Fibroblast of the aortic adventitia (primary cell): ENCODE measurements at regions not wholly inside any gene's neighbourhood (a gene's known extent, or its start where the extent isn't known, plus 50 kb on each side); places are given as distances from the start of the nearest gene placed in this dataset.
"Not testable (repeated sequence)": the region's sequence is repeated elsewhere in the genome, so short reads cannot be mapped to it uniquely, and the experiment has no call there.

ENCODE experiments used
- DNase-seq: peaks from one replicate; pipeline ENCODE4 v3.0.0-alpha.2; 2010; ENCODE audit warnings: low read depth
- H3K4me3 ChIP-seq: 2 replicates; pipeline ENCODE4 v1.5.1; 2011; ENCODE audit warnings: low read depth, mild to moderate bottlenecking, control low read depth, low read length, moderate library complexity
- TF ChIP-seq, protein P1 (sequence below): IDR thresholded peaks from 2 replicates; pipeline ENCODE4 v1.5.1; 2011; ENCODE audit warnings: mild to moderate bottlenecking, low read length, control low read depth, inconsistent platforms; ENCODE audit not compliant: insufficient read depth

DNA sequence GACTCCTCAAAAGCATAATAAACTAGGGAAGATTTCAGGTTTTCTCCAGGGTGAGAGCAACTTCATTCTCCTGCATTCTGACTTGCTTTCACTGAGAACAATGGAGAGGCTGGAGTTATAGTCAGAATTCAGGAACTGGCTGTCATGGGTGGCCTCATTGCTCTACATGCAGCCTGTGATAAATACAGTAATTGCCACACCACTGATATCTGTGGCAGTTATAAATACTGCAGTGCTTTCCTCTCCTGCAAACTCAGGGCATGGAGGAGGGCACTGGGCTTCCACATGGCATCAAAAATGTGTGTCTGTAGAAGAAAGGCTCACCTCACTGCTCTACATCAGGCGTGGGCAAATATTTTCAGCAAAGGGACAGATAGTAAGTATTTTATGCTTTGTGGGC lies 510.2 kb downstream of the ZNF516 start:
- H3K4me3 ChIP-seq, result no peak overlapping the region
- TF ChIP-seq, protein P1, sequence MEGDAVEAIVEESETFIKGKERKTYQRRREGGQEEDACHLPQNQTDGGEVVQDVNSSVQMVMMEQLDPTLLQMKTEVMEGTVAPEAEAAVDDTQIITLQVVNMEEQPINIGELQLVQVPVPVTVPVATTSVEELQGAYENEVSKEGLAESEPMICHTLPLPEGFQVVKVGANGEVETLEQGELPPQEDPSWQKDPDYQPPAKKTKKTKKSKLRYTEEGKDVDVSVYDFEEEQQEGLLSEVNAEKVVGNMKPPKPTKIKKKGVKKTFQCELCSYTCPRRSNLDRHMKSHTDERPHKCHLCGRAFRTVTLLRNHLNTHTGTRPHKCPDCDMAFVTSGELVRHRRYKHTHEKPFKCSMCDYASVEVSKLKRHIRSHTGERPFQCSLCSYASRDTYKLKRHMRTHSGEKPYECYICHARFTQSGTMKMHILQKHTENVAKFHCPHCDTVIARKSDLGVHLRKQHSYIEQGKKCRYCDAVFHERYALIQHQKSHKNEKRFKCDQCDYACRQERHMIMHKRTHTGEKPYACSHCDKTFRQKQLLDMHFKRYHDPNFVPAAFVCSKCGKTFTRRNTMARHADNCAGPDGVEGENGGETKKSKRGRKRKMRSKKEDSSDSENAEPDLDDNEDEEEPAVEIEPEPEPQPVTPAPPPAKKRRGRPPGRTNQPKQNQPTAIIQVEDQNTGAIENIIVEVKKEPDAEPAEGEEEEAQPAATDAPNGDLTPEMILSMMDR, result no peak

DNA sequence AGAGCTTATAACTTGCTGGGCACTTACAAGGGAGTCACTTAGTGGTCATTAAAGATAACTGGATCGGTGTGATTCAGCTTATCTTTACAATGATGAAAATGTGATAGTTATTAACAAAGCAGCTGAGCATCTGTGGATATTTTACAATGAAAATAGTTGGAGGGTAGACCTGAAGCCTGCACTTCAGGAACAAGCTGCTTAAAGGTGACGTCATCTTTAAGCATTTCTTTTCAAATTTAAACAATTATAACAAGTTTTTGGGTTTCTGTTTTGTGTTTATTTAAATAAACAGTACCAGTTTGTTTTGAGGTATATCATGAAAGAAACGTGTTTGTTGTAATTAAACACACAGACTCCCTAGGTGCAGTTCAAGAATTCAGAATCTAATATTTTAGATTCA lies 513.9 kb downstream of the ZNF516 start:
- no peak overlapping the region for H3K4me3 ChIP-seq
- TF ChIP-seq, protein P1, result no peak
- no peak for DNase-seq

More for the DNA sequence above, 510.2 kb downstream of the ZNF516 start:
- no peak for DNase-seq

DNA sequence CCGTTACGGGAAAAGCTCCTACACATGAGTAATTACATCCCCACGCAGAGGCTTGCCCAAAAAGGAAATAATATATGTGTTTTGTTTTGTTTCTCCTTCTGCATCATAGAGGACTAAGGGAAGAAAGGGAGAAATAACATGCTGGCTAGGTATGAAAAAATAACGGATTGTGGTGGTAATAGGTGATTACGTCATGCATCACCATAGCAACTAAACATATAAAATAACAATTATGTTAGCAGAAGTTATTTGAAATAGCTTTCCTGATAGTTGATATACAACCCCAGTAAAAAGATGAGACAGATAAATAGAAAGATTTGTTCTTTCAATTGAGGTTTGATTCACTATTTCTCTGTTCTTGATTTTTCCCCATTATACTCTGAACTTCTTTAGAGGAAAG lies 518.0 kb downstream of the ZNF516 start:
- no peak for DNase-seq
- no peak overlapping the region for H3K4me3 ChIP-seq
- TF ChIP-seq, protein P1, result no peak

DNA sequence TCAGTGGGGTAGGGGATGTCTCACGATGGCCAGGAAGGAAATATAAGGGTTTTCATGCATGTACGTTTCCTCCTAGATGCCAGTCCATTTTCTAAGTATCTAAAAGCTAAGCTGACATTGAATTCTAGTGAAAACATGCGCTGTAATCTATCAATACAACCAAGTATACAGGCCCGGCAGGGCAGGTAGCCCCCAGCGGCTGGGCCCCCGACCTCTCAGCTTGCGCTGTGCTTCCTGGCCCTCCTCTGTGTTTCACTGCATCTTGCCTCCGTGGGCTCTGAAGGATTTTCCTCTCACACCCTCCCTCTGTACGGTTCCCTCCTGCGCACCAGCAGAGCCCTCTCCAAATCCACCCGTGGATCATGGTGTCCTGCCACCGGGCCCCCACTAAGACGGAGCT lies 524.8 kb downstream of the ZNF516 start:
- H3K4me3 ChIP-seq, result no peak overlapping the region
- DNase-seq, result no peak
- TF ChIP-seq, protein P1, result no peak

DNA sequence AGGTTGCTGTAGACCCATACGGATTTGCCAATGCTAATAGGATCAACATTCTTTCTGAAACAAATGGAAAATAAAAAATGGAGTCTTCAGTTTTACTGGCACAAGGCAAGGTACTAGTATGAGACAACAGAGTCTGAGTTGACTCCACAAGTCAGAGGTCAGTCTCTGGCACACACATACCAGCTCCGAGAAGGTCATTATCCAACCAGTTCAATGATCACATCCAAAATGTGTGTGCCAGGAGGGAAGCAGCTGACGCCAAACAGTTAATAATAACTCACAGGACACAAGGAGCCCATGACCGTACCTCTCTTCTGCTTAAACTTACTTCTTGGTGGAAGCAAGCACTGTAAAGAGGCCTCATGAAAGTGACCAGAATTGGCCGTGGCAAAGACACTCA lies 528.6 kb downstream of the ZNF516 start:
- DNase-seq, result no peak
- TF ChIP-seq, protein P1, result no peak

DNA sequence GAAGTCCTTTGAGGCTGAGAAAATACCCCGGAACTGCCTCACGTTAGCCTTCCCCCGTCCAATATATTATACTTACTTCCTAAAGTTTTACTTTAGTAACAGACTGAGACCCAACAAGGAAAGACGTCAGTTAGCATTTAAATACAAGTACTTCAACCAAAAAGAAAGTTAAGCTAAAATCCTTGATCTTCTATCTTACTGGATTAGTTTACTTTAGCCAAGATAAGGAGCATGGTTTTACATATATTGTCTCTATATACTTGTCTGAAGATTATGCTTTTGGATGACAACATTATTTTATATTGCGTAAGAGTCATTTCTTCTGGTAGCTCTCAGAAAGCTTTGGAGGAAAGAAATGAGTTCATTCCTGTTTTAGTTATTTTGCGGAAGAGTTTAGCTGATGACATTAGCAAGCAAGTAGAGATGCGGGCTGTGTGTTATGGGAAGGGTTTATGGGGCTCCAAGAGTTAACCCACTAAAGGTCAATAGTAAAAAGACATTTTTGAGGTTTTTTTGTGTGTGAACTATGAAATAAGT lies 532.9 kb downstream of the ZNF516 start:
- no peak for DNase-seq
- no peak overlapping the region for H3K4me3 ChIP-seq
- TF ChIP-seq, protein P1, result no peak

More for the DNA sequence above, 528.6 kb downstream of the ZNF516 start:
- H3K4me3 ChIP-seq, result no peak overlapping the region

DNA sequence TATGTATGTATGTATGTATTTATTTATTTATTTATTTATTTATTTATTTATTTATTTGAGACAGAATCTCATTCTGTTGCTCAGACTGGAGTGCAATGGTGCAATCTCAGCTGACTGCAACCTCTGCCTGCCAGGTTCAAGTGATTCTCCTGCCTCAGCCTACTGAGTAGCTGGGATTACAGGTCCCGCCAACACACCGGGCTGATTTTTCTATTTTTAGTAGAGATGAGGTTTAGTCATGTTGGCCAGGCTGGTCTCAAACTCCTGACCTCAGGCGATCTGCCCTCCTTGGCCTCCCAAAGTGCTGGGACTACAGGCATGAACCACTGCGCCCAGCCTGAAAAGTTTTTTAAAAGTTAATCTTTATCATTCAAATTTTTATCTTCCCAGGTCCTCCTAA lies 532.9 kb upstream of the SMIM21 start:
- not testable (repeated sequence) for H3K4me3 ChIP-seq, DNase-seq
